Peyer's patch (tissue), 4 donors: ENCODE measurements at regions not wholly inside any gene's neighbourhood (a gene's known extent, or its start where the extent isn't known, plus 50 kb on each side); places are given as distances from the start of the nearest gene placed in this dataset.

ENCODE experiments used
- POLR2A ChIP-seq, 2 donors: fragments of 450-650 bp; IDR thresholded peaks; one replicate each; pipeline ENCODE4 v1.5.1; 2017; ENCODE audit warnings: antibody characterized with exemption in 2 of 2, mild to moderate bottlenecking in 2 of 2, moderate library complexity in 2 of 2
- TF ChIP-seq, protein P1 (sequence below), 6 experiments: fragments of 450-650 bp in 4 of 6; fragments of 200-600 bp in 2 of 6; sonication (generic) in 1 of 6; IDR thresholded peaks; one replicate each; pipeline ENCODE4 v1.5.1; 2017 to 2019; ENCODE audit warnings: antibody characterized with exemption in 6 of 6, mild to moderate bottlenecking in 3 of 6, moderate library complexity in 1 of 6

GRCh38 chr17:54536306-54536705, 364.3 kb upstream of the TOM1L1 start:
- TF ChIP-seq, protein P1, sequence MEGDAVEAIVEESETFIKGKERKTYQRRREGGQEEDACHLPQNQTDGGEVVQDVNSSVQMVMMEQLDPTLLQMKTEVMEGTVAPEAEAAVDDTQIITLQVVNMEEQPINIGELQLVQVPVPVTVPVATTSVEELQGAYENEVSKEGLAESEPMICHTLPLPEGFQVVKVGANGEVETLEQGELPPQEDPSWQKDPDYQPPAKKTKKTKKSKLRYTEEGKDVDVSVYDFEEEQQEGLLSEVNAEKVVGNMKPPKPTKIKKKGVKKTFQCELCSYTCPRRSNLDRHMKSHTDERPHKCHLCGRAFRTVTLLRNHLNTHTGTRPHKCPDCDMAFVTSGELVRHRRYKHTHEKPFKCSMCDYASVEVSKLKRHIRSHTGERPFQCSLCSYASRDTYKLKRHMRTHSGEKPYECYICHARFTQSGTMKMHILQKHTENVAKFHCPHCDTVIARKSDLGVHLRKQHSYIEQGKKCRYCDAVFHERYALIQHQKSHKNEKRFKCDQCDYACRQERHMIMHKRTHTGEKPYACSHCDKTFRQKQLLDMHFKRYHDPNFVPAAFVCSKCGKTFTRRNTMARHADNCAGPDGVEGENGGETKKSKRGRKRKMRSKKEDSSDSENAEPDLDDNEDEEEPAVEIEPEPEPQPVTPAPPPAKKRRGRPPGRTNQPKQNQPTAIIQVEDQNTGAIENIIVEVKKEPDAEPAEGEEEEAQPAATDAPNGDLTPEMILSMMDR (IDR thresholded peaks at IDR 0.05): no peak
- TF ChIP-seq POLR2A (IDR thresholded peaks at IDR 0.05): no peak
